Sigmoid colon (tissue), 6 donors: ENCODE measurements at regions not wholly inside any gene's neighbourhood (a gene's known extent, or its start where the extent isn't known, plus 50 kb on each side); places are given as distances from the start of the nearest gene placed in this dataset.

Experiments used
- DNase-seq: peaks from one replicate; pipeline ENCODE4 v3.0.0-alpha.2; 2019
- H3K27ac ChIP-seq, 4 donors: fragments of 200-600 bp; sonication (generic); one replicate each; pipeline ENCODE4 v1.5.1; 2016 to 2019; ENCODE audit warnings: mild to moderate bottlenecking in 1 of 4
- H3K27me3 ChIP-seq, 3 donors: fragments of 200-600 bp; sonication (generic); one replicate each; pipeline ENCODE4 v1.5.1; 2019; ENCODE audit warnings: mild to moderate bottlenecking in 1 of 3
- H3K36me3 ChIP-seq, 4 donors: fragments of 200-600 bp; sonication (generic); one replicate each; pipeline ENCODE4 v1.5.1; 2016 to 2019
- H3K4me1 ChIP-seq, 4 donors: fragments of 200-600 bp; sonication (generic); one replicate each; pipeline ENCODE4 v1.5.1; 2017 to 2019
- H3K4me3 ChIP-seq, 4 donors: fragments of 200-600 bp; sonication (generic); one replicate each; pipeline ENCODE4 v1.5.1; 2017 to 2019; ENCODE audit warnings: mild to moderate bottlenecking in 2 of 4, moderate library complexity in 1 of 4
- H3K9me3 ChIP-seq, 4 donors: fragments of 200-600 bp in 3 of 4; sonication (generic) in 3 of 4; one replicate each; pipeline versions ENCODE4 v1.5.1 to v1.6.1; 2013 to 2019
- CTCF ChIP-seq, 4 experiments: fragments of 450-650 bp in 3 of 4; fragments of 200-600 bp in 1 of 4; IDR thresholded peaks; one replicate each; pipeline ENCODE4 v1.5.1; 2016 to 2019; ENCODE audit warnings: antibody characterized with exemption in 4 of 4, mild to moderate bottlenecking in 3 of 4, moderate library complexity in 2 of 4
- EP300 ChIP-seq, 4 donors: sonication (generic); formaldehyde crosslinking; IDR thresholded peaks; one replicate each; pipeline ENCODE4 v1.6.1; 2017; ENCODE audit warnings: antibody characterized with exemption in 4 of 4
- POLR2A ChIP-seq, 2 donors: fragments of 450-650 bp; IDR thresholded peaks; one replicate each; pipeline ENCODE4 v1.6.1; 2016; ENCODE audit warnings: antibody characterized with exemption in 2 of 2, mild to moderate bottlenecking in 2 of 2, moderate library complexity in 2 of 2
- POLR2AphosphoS5 ChIP-seq, 4 donors: sonication (generic); formaldehyde crosslinking; IDR thresholded peaks; one replicate each; pipeline ENCODE4 v1.6.1; 2017; ENCODE audit warnings: antibody characterized with exemption in 4 of 4
- WGBS, 2 donors: extraction: QIAGEN DNeasy Blood & Tissue Kit; methylation state at CpG; one replicate each; pipeline ENCODE4 v1.1.7; 2013; 5-methylcytosine and 5-hydroxymethylcytosine counted together
- intact Hi-C: fragments of 100-400 bp; cut with DNase I; formaldehyde crosslinking; loops from one replicate; pipeline ENCODE4 v1.15.1; 2023
- donor health status: healthy with polysubstance abuse.
- donor health status: healthy.

- TF ChIP-seq POLR2AphosphoS5 (IDR thresholded peaks at IDR 0.05) (no peak), POLR2A (IDR thresholded peaks at IDR 0.05) (no peak), CTCF (IDR thresholded peaks at IDR 0.05) (no peak), EP300 (IDR thresholded peaks at IDR 0.05) (no peak)
- Histone ChIP-seq H3K27me3 (no peaks in the 10 kb centered on the region), H3K27ac (no peak overlapping the region), H3K4me1 (no peaks in the 10 kb centered on the region), H3K36me3 (no peaks in the 10 kb centered on the region), H3K9me3 (no peaks in the 10 kb centered on the region), H3K4me3 (no peak overlapping the region)
- 79 to 85% methylated on average over 2 of the region's 2 CpGs for WGBS, 2 donors
- no peak for DNase-seq
- intact Hi-C loops: no loop called here
Observed at GRCh38 chr16:8286348-8286747, 304.0 kb downstream of the TMEM114 start.

DNA sequence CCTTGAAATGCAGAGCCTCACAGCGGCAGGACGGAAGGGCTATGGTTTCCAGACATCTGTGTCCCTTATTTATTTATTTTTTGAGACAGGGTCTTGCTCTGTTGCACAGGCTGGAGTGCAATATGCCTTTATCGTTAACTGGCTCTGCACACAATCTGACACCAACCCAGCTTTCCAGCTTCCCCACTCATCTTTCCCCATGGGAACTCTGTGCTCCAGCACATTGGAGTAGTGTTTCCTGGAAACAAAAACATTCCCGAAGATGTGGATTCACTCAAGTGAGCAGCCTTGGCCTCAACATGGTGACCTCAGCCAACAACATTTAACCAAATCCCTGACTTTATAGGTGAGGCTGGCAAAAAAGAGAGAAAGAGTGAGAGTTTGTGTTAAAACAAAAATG lies 307.1 kb downstream of the TMEM114 start:
- Histone ChIP-seq H3K4me1 (no peaks in the 10 kb centered on the region), H3K27me3 (no peaks in the 10 kb centered on the region), H3K9me3 (no peaks in the 10 kb centered on the region), H3K4me3 (no peak overlapping the region), H3K36me3 (no peaks in the 10 kb centered on the region), H3K27ac (no peak overlapping the region)
- no peak for TF ChIP-seq POLR2A (IDR thresholded peaks at IDR 0.05)
- intact Hi-C loops: no loop called here
- WGBS, 2 donors: 61 to 88% methylated on average over 4 of the region's 4 CpGs
- DNase-seq: no peak

- TF ChIP-seq EP300 (IDR thresholded peaks at IDR 0.05) (no peak), POLR2A (IDR thresholded peaks at IDR 0.05) (no peak), POLR2AphosphoS5 (IDR thresholded peaks at IDR 0.05) (no peak), CTCF (IDR thresholded peaks at IDR 0.05) (no peak)
- Histone ChIP-seq H3K4me1 (no peaks in the 10 kb centered on the region), H3K27ac (no peak overlapping the region), H3K36me3 (no peaks in the 10 kb centered on the region), H3K27me3 (no peaks in the 10 kb centered on the region), H3K9me3 (no peaks in the 10 kb centered on the region), H3K4me3 (no peak overlapping the region)
- intact Hi-C loops: no loop called here
- no peak for DNase-seq
- 60% methylated on average over 3 of the region's 3 CpGs for WGBS, 2 donors
Observed at GRCh38 chr16:8278031-8278580, 312.2 kb downstream of the TMEM114 start.

DNA sequence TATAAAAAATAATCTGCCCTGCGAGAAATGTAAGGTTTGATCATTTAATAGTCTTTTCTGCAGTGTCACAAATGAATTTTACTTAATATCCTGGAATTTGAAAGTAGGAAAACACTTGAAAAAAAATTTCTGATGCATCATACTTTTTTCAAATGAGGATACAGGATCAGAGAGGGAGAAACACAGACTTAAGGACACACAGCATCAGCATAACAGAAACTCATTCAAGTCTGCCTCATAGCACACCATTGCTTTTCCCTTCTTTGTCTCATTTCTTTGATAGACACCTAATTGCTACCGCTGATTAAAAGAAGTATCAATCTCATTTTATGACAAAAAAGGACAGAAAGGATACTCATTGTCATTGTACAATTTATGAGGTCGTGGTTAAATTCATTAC lies 319.0 kb downstream of the TMEM114 start:
- no peak for DNase-seq
- no peak overlapping the region for H3K4me3 ChIP-seq
- H3K9me3 ChIP-seq: no peaks in the 10 kb centered on the region
- no peaks in the 10 kb centered on the region for H3K36me3 ChIP-seq
- H3K4me1 ChIP-seq: no peaks in the 10 kb centered on the region
- no peak overlapping the region for H3K27ac ChIP-seq
- TF ChIP-seq EP300 (IDR thresholded peaks at IDR 0.05): no peak
- no peak for TF ChIP-seq CTCF (IDR thresholded peaks at IDR 0.05)
- 80 to 83% methylated on average over 3 of the region's 3 CpGs for WGBS, 2 donors
- intact Hi-C loops: no loop called here
- H3K27me3 ChIP-seq: no peaks in the 10 kb centered on the region

- H3K36me3 ChIP-seq: no peaks in the 10 kb centered on the region
- peaks cover 0 to 1% (median 0%) of the 10 kb centered on the region in 4 donors for H3K9me3 ChIP-seq
- WGBS, 2 donors: 68 to 78% methylated on average over 4 of the region's 4 CpGs
- no peak for DNase-seq
- H3K4me3 ChIP-seq: no peak overlapping the region
- no peak overlapping the region for H3K27ac ChIP-seq
- TF ChIP-seq POLR2A (IDR thresholded peaks at IDR 0.05) (no peak), POLR2AphosphoS5 (IDR thresholded peaks at IDR 0.05) (no peak), CTCF (IDR thresholded peaks at IDR 0.05) (no peak), EP300 (IDR thresholded peaks at IDR 0.05) (no peak)
- no peaks in the 10 kb centered on the region for H3K4me1 ChIP-seq
- H3K27me3 ChIP-seq: no peaks in the 10 kb centered on the region
- intact Hi-C loops: no loop called here
Observed at GRCh38 chr16:8262299-8262698, 328.0 kb downstream of the TMEM114 start.
